Pulmonary artery endothelial cell (primary cell): ENCODE measurements at regions not wholly inside any gene's neighbourhood (a gene's known extent, or its start where the extent isn't known, plus 50 kb on each side); places are given as distances from the start of the nearest gene placed in this dataset.
"Not testable (repeated sequence)": the region's sequence is repeated elsewhere in the genome, so short reads cannot be mapped to it uniquely, and the experiment has no call there.

Source experiments
- DNase-seq: peaks from one replicate; pipeline ENCODE4 v3.0.0-alpha.2; 2011; ENCODE audit warnings: low read depth, low spot score

- no peak for DNase-seq
These were observed 281.4 kb upstream of the KCNH7 start for GRCh38 chr2:163119966-163120365.

GRCh38 chr2:163086940-163087339, 248.4 kb upstream of the KCNH7 start:
- no peak for DNase-seq

DNA sequence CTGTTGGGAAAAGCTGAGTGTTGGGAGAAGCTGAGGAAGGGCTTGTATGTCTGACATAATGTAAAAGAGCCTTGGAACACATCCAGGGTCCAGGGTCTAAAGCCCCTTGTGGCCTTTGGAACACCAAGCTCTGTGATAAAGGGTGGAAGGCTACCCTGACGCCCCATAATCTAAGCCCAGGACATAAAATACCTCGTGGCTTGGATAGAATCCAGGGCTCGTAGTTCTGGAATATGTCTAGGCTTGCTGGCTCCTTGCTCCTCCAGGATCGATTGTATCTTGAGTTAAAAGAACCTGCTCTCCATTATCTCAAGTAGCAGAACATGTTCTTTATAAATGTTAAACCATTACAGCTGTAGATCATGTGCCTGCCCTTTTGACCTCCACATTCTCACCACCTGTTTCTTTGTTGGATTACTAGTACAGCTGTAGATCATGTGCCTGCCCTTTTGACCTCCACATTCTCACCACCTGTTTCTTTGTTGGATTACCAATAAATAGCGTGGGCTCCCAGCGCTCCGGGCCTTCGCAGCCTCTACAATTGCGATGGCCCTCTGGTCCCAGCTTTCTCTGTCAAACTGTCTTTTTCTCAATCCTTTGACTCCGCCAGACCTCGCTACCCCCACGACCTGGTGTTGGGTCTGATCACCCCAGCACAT, 246.9 kb upstream of the KCNH7 start:
- DNase-seq: not testable (repeated sequence)

GRCh38 chr2:163081754-163082153, 243.2 kb upstream of the KCNH7 start:
- no peak for DNase-seq

GRCh38 chr2:163077241-163077640, 238.7 kb upstream of the KCNH7 start:
- DNase-seq: no peak

- DNase-seq: no peak
These were observed 227.5 kb upstream of the KCNH7 start for GRCh38 chr2:163066085-163066484.

- DNase-seq: no peak
These were observed 224.0 kb upstream of the KCNH7 start for GRCh38 chr2:163062524-163062923.

DNA sequence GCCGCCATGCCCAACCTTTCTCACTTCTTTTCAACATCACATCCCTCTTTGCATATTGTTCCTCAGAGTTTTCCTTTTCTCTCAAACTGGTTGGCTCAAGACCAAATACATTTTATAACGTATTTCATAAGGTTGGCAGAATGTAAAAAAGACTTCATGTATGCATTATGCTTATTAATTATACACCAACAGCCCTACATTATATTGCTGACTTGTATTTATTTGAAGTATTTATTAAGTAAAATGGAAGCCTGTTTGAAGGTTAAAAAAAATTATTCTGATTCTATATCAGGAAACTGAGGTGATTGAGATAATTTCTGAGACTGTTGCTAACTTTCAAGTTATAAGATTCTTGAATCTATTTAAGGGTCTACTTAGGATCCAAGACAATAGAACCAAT, 208.0 kb upstream of the KCNH7 start:
- no peak for DNase-seq

DNA sequence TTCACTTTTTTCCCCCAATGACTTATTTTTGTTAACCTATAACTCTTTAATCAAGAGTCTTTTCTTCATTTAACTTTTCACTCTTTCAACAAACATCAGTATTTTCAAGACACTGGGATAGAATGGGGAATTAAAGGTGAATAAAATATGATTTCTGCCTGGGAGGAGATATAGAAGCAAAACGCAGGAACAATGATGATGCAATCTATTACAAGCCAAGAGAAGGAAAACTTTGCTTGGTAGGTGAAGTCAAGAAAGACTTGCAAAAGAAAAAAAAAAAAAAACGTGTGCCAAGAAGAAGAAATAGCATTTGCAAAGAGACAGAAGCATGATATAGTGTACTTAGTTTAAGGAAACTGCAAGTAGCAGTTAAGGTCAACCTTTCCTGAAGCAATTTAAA, 207.3 kb upstream of the KCNH7 start:
- DNase-seq: no peak

GRCh38 chr2:163044114-163044513, 205.5 kb upstream of the KCNH7 start:
- no peak for DNase-seq

DNA sequence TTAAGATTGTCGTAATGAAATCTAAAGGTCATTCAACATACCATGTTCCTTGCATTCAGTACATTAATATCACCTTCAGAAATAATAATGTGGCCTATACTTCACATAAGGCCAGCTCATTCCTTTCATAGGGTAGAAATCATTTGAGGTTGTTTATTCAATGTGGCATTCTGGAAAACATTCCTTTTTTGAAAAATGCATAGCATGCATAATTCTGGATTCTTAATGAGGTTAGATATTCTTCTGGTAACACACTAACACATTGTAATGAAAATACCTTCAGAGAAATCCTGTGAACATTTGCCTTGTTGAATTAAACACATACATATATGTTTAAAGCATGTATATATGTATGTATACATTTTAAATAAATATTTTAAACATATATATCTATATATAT, 204.6 kb upstream of the KCNH7 start:
- no peak for DNase-seq

- DNase-seq: no peak
These were observed 200.7 kb upstream of the KCNH7 start for GRCh38 chr2:163039266-163039665.

DNA sequence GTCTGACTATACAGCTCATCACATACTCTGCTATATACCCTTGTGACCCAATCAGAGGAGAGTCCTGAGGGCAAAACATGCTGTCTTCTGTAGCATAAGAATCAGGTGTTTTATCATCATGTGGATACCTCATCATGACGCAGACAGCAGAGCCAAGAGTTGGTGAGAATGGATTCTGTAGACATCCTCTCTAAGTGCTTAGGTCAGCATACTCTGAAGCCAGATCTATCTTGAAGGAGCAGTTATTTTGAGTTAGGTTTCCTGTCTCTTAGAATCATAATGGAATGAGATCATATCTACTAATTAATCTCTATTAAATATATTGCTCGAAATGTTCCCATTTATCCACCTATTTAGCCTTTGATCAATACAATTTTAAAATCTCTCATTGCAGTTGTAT, 190.2 kb upstream of the KCNH7 start:
- no peak for DNase-seq

GRCh38 chr2:163026136-163026775, 187.7 kb upstream of the KCNH7 start:
- not testable (repeated sequence) for DNase-seq

- not testable (repeated sequence) for DNase-seq
These were observed 178.3 kb upstream of the KCNH7 start for GRCh38 chr2:163016882-163017281.

DNA sequence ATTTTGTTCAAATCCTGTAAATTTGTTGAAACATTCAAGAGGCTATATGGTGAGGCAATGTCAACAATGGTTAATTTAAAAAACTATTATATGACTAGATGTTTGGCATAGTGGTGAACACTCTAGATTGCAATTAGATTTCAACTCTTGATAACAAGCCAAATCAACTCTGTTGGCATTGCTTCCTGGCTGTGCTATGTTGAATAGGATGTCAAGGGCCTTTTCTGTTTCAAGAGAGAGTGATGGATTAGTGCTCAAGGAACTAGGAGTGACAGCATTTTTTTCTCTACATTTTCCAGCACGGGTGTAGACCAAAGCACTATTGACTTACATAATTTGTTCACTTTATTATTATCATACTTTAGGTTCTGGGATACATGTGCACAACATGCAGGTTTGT, 172.4 kb upstream of the KCNH7 start:
- no peak for DNase-seq

DNA sequence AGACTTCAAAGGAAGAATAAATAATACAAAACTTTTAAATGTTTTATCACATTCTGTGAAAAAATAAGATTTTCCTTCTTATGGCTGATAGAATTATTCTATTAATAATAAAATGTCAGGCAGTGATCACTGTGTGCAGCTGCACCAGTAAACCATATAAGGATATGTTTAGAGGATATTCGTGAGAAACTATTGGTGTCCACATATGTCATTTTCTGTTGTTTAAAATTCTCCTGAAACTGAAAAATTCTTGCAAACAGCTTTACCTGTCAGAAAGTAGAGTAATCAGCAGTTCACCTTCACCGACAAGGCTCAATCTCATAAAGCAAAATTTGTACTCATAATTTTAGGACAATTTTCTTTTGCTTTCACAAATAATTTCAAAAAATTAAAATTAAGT, 170.1 kb upstream of the KCNH7 start:
- no peak for DNase-seq

- DNase-seq: no peak
These were observed 156.2 kb upstream of the KCNH7 start for GRCh38 chr2:162994718-162995117.

DNA sequence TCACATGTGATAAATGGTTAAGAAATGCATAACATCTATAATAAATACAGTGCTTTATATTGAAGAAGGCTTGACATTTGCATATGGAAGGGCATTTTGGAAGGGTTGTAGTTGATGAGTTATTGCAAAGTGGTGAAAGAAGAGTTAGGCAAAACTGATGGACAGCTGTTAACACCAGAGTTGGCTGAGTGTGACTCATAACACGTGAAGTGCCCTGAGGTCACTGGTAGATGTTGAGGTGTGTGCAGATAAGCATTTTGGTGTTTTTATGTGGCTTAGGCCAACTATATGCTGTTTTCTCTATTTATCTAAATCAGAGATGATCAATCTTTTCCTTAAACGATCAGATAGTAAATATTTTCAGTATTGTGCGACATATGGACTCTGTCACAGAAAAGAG, 154.3 kb upstream of the KCNH7 start:
- no peak for DNase-seq

DNA sequence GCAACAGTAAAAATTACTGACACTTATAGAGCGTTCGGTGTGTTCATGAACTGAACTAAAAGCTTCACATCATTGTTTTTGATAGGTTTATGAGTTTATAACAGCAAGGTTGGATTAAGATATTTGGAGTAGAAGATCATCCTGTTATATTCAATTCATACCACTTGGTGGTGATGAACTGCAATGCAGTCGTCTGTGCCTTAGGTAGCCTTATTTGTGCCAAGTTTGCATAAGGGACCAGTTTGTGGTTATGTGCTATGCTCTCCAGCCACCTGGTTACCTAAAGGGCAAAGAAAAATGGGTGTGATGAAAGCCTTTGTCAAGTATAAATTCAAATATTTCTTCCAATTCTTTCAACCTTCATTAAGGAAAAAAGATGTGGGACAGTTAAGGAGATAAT, 150.9 kb upstream of the KCNH7 start:
- DNase-seq: no peak

DNA sequence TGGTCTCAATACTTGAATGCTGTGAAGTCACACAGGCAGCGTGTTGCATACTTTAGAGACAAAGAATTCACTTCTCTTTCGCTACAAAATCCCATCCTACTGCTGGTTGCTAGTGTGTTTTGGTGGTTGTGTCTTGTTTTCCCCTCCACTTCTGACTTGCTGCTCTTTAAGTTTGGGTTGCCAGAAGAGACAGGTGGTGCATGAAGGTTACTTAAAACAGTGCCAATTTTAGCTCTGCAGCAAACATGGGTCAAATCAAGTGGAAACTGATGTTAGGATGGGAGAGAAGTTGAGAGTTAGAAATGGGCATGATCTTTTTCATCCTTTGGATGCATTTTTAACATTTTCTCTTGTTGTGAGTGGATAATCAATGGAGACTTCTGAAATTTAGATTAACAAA, 136.2 kb upstream of the KCNH7 start:
- no peak for DNase-seq

DNA sequence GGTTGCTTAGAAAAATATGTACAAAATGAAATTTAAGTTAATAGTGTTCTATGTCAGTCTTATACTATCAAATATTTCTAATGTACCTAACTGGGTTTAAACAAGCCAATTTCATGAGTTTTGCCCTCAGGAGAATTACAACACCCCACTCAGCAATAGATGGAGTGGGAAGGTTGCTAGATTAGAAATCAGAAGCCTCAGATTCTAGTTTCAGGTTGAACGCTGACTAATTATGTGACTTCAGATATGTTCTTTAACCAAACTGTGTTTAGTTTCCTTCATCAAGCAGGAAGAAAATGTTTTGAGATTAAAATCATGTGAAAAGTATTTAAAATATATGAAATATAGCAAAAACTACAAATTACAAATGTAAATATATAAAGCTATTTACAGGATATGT, 133.8 kb upstream of the KCNH7 start:
- no peak for DNase-seq

- no peak for DNase-seq
These were observed 129.7 kb upstream of the KCNH7 start for GRCh38 chr2:162968306-162968705.

- no peak for DNase-seq
These were observed 129.2 kb upstream of the KCNH7 start for GRCh38 chr2:162967811-162968210.
